Kidney (tissue), 13 donors: ENCODE measurements at regions not wholly inside any gene's neighbourhood (a gene's known extent, or its start where the extent isn't known, plus 50 kb on each side); places are given as distances from the start of the nearest gene placed in this dataset.

ENCODE experiments used
- DNase-seq, 5 donors: peaks; one replicate each; pipeline ENCODE4 v3.0.0-alpha.2; 2013 to 2020
- FAIRE-seq: peaks from 2 replicates; lab custom pipeline; 2012; peaks lifted over from hg19 to GRCh38; lab: Jason Lieb, UNC
- H3K27ac ChIP-seq, 2 donors: one replicate each; pipeline ENCODE4 v1.7.0; 2013; ENCODE audit warnings: low read depth in 2 of 2, low read length in 2 of 2, inconsistent platforms in 1 of 2
- H3K27me3 ChIP-seq: one replicate; pipeline ENCODE4 v1.7.1; 2013; ENCODE audit warnings: low read length, inconsistent platforms; ENCODE audit not compliant: control insufficient read depth, insufficient read depth
- H3K36me3 ChIP-seq, 3 donors: one replicate each; pipeline versions ENCODE4 v1.7.0 to v1.7.1; 2013; ENCODE audit warnings: low read length in 3 of 3, control low read depth in 1 of 3, inconsistent platforms in 1 of 3; ENCODE audit not compliant: insufficient read depth in 3 of 3, control insufficient read depth in 2 of 3
- H3K4me1 ChIP-seq, 3 donors: one replicate each; pipeline versions ENCODE4 v1.7.0 to v1.7.1; 2013; ENCODE audit warnings: low read length in 3 of 3, inconsistent platforms in 1 of 3, low read depth in 1 of 3; ENCODE audit not compliant: control insufficient read depth in 2 of 3, insufficient read depth in 2 of 3
- H3K4me3 ChIP-seq, 3 donors: one replicate each; pipeline versions ENCODE4 v1.7.0 to v1.8.1; 2013; ENCODE audit warnings: low read length in 3 of 3, control low read depth in 1 of 3, inconsistent platforms in 1 of 3
- H3K9ac ChIP-seq, 3 donors: one replicate each; pipeline versions ENCODE4 v1.7.0 to v1.7.1; 2013; ENCODE audit warnings: low read length in 3 of 3, control low read depth in 1 of 3, inconsistent platforms in 1 of 3
- H3K9me3 ChIP-seq, 3 donors: one replicate each; pipeline versions ENCODE4 v1.7.0 to v1.7.1; 2013; ENCODE audit warnings: low read length in 3 of 3, control low read depth in 1 of 3, inconsistent platforms in 1 of 3; ENCODE audit not compliant: control insufficient read depth in 2 of 3, insufficient read depth in 1 of 3
- CTCF ChIP-seq: IDR thresholded peaks from 3 replicates; pipeline ENCODE4 v1.5.1; 2012; ENCODE audit warnings: mild to moderate bottlenecking, moderate library complexity, borderline replicate concordance; ENCODE audit not compliant: insufficient read depth; ENCODE audit errors: extremely low read depth
- intact Hi-C: fragments of 100-400 bp; cut with DNase I; formaldehyde crosslinking; loops from one replicate; pipeline ENCODE4 v1.11.1; 2022
- donor health status: control.
- donor health status: control.
- donor health status: control.
- donor health status: control.
- donor health status: control.
- donor health status: DM: yes; HTN: yes; CAD: no.
- donor health status: Normal renal cell carcinoma (clear cell type).

- FAIRE-seq = no peak
- Histone ChIP-seq H3K4me1 (no peaks in the 10 kb centered on the region), H3K27me3 (no peaks in the 10 kb centered on the region), H3K9me3 (no peaks in the 10 kb centered on the region), H3K9ac (no peak overlapping the region), H3K36me3 (no peaks in the 10 kb centered on the region), H3K4me3 (no peak overlapping the region), H3K27ac (no peak overlapping the region)
- DNase-seq = no peak
- intact Hi-C loops = no loop called here
- no peak for TF ChIP-seq CTCF
Measured at GRCh38 chr9:80449513-80449912, 877.7 kb downstream of the TLE4 start.

- Histone ChIP-seq H3K27me3 (no peaks in the 10 kb centered on the region), H3K9me3 (no peaks in the 10 kb centered on the region), H3K9ac (no peak overlapping the region), H3K27ac (no peak overlapping the region), H3K36me3 (no peaks in the 10 kb centered on the region), H3K4me1 (no peaks in the 10 kb centered on the region), H3K4me3 (no peak overlapping the region)
- no peak for TF ChIP-seq CTCF
- DNase-seq (no peak), FAIRE-seq (no peak)
- intact Hi-C loops = no loop called here
Measured at GRCh38 chr9:80448996-80449395, 877.2 kb downstream of the TLE4 start.

GRCh38 chr9:80447876-80448275, 876.1 kb downstream of the TLE4 start:
- no peak overlapping the region for H3K9ac ChIP-seq
- no peak overlapping the region for H3K27ac ChIP-seq
- DNase-seq (no peak), FAIRE-seq (no peak)
- TF ChIP-seq CTCF = no peak
- H3K4me1 ChIP-seq = no peaks in the 10 kb centered on the region
- H3K4me3 ChIP-seq = no peak overlapping the region
- intact Hi-C loops = no loop called here
- H3K27me3 ChIP-seq = no peaks in the 10 kb centered on the region
- no peaks in the 10 kb centered on the region for H3K9me3 ChIP-seq
- H3K36me3 ChIP-seq = no peaks in the 10 kb centered on the region

- no peaks in the 10 kb centered on the region for H3K4me1 ChIP-seq
- H3K4me3 ChIP-seq = no peak overlapping the region
- DNase-seq (no peak), FAIRE-seq (no peak)
- TF ChIP-seq CTCF = no peak
- no peak overlapping the region for H3K9ac ChIP-seq
- H3K9me3 ChIP-seq = no peaks in the 10 kb centered on the region
- no peaks in the 10 kb centered on the region for H3K36me3 ChIP-seq
- intact Hi-C loops = no loop called here
- no peaks in the 10 kb centered on the region for H3K27me3 ChIP-seq
- no peak overlapping the region for H3K27ac ChIP-seq
Measured at GRCh38 chr9:80440724-80441123, 869.0 kb downstream of the TLE4 start.
